ENCODE measurements at regions not wholly inside any gene's neighbourhood (a gene's known extent, or its start where the extent isn't known, plus 50 kb on each side); places are given as distances from the start of the nearest gene placed in this dataset.

- TF ChIP-seq CTCF (conservative IDR thresholded peaks at IDR 0.05; ENCODE audit: low read depth, low read length) (no peak), EZH2 (IDR thresholded peaks at IDR 0.05; ENCODE audit: low read length, unreplicated experiment) (no peak), EZH2phosphoT487 (IDR thresholded peaks at IDR 0.05; ENCODE audit: borderline replicate concordance, low read length) (no peak)
- ATAC-seq: no peak
- no peaks in the 10 kb centered on the region for H3K36me3 ChIP-seq (ENCODE audit: low read depth, low read length)
- H3K27me3 ChIP-seq (ENCODE audit: low read length): no peaks in the 10 kb centered on the region
- no peak overlapping the region for H3K4me3 ChIP-seq (ENCODE audit: low read length)
- H2AFZ ChIP-seq (ENCODE audit: low read length): no peak overlapping the region
- H3K9ac ChIP-seq (ENCODE audit: low read length): no peak overlapping the region
- ChIA-PET CTCF (no interaction called here), POLR2A (ENCODE audit: unreplicated experiment) (interaction anchor here (1.0 kb wide), 1 partner anchor 11 kb away, joined by 5 read pairs; no protein-coding TSS in a partner anchor)
- no peak overlapping the region for H3K4me2 ChIP-seq (ENCODE audit: low read length)
- no TSS peak for BruUV-seq (replicated peaks)
- no peaks in the 10 kb centered on the region for H3K9me3 ChIP-seq (ENCODE audit: low read length)
- H4K20me1 ChIP-seq (ENCODE audit: low read length): no peaks in the 10 kb centered on the region
- H3K27ac ChIP-seq (ENCODE audit: low read length): no peak overlapping the region
- H3F3A ChIP-seq (ENCODE audit: low read length, unreplicated experiment): no peaks in the 10 kb centered on the region
- intact Hi-C loops (cut with micrococcal nuclease): no loop called here
- no peaks in the 10 kb centered on the region for H3K9me2 ChIP-seq (replicated peaks; ENCODE audit: low read length)
- peaks cover 4% of the 10 kb centered on the region for H3K4me1 ChIP-seq (ENCODE audit: insufficient read depth, low read length)
- no peaks in the 10 kb centered on the region for H3K79me2 ChIP-seq (ENCODE audit: low read length)
- no peak for DNase-seq
Observed at GRCh38 chr1:87231703-87232367, 96.8 kb upstream of the LMO4 start.

- H3K4me3 ChIP-seq (ENCODE audit: low read length): no peak overlapping the region
- intact Hi-C loops (cut with micrococcal nuclease): no loop called here
- POLR2A ChIA-PET (ENCODE audit: unreplicated experiment): no interaction called here
- H3K27ac ChIP-seq (ENCODE audit: low read length): no peak overlapping the region
- no peaks in the 10 kb centered on the region for H4K20me1 ChIP-seq (ENCODE audit: low read length)
- no peaks in the 10 kb centered on the region for H3K79me2 ChIP-seq (ENCODE audit: low read length)
- H3K4me1 ChIP-seq (ENCODE audit: insufficient read depth, low read length): no peaks in the 10 kb centered on the region
- no peaks in the 10 kb centered on the region for H3F3A ChIP-seq (ENCODE audit: low read length, unreplicated experiment)
- DNase-seq (no peak), ATAC-seq (no peak)
- no peak for TF ChIP-seq CTCF (conservative IDR thresholded peaks at IDR 0.05; ENCODE audit: low read depth, low read length)
- TF ChIP-seq EZH2 (IDR thresholded peaks at IDR 0.05; ENCODE audit: low read length, unreplicated experiment): no peak
- TF ChIP-seq EZH2phosphoT487 (IDR thresholded peaks at IDR 0.05; ENCODE audit: borderline replicate concordance, low read length): no peak
- H3K4me2 ChIP-seq (ENCODE audit: low read length): no peak overlapping the region
- H3K36me3 ChIP-seq (ENCODE audit: low read depth, low read length): no peaks in the 10 kb centered on the region
- no peaks in the 10 kb centered on the region for H3K9me3 ChIP-seq (ENCODE audit: low read length)
- BruUV-seq (replicated peaks): no TSS peak
- CTCF ChIA-PET: no interaction called here
- no peaks in the 10 kb centered on the region for H3K9me2 ChIP-seq (replicated peaks; ENCODE audit: low read length)
- H3K9ac ChIP-seq (ENCODE audit: low read length): no peak overlapping the region
- no peaks in the 10 kb centered on the region for H3K27me3 ChIP-seq (ENCODE audit: low read length)
- H2AFZ ChIP-seq (ENCODE audit: low read length): no peak overlapping the region
Observed at GRCh38 chr1:87236585-87236984, 92.1 kb upstream of the LMO4 start.

- no TSS peak for BruUV-seq (replicated peaks)
- no peak overlapping the region for H3K9ac ChIP-seq (ENCODE audit: low read length)
- H3K27me3 ChIP-seq (ENCODE audit: low read length): no peaks in the 10 kb centered on the region
- ChIA-PET POLR2A (ENCODE audit: unreplicated experiment) (no interaction called here), CTCF (no interaction called here)
- H3K36me3 ChIP-seq (ENCODE audit: low read depth, low read length): no peaks in the 10 kb centered on the region
- H3K79me2 ChIP-seq (ENCODE audit: low read length): no peaks in the 10 kb centered on the region
- H3K4me1 ChIP-seq (ENCODE audit: insufficient read depth, low read length): peaks cover 7% of the 10 kb centered on the region; the same call in 1 of the 2 replicates
- H2AFZ ChIP-seq (ENCODE audit: low read length): no peak overlapping the region
- no peak overlapping the region for H3K4me2 ChIP-seq (ENCODE audit: low read length)
- no peak for ATAC-seq
- no peaks in the 10 kb centered on the region for H4K20me1 ChIP-seq (ENCODE audit: low read length)
- no peaks in the 10 kb centered on the region for H3K9me2 ChIP-seq (replicated peaks; ENCODE audit: low read length)
- H3F3A ChIP-seq (ENCODE audit: low read length, unreplicated experiment): no peaks in the 10 kb centered on the region
- no peak for DNase-seq
- intact Hi-C loops (cut with micrococcal nuclease): no loop called here
- no peak overlapping the region for H3K4me3 ChIP-seq (ENCODE audit: low read length)
- TF ChIP-seq EZH2phosphoT487 (IDR thresholded peaks at IDR 0.05; ENCODE audit: borderline replicate concordance, low read length) (no peak), CTCF (conservative IDR thresholded peaks at IDR 0.05; ENCODE audit: low read depth, low read length) (no peak), EZH2 (IDR thresholded peaks at IDR 0.05; ENCODE audit: low read length, unreplicated experiment) (no peak)
- no peaks in the 10 kb centered on the region for H3K9me3 ChIP-seq (ENCODE audit: low read length)
- no peak overlapping the region for H3K27ac ChIP-seq (ENCODE audit: low read length)
Observed at GRCh38 chr1:87239997-87240605, 88.6 kb upstream of the LMO4 start.
